ENCODE measurements at regions not wholly inside any gene's neighbourhood (a gene's known extent, or its start where the extent isn't known, plus 50 kb on each side); places are given as distances from the start of the nearest gene placed in this dataset.

- no peak overlapping the region for H3K27ac ChIP-seq (ENCODE audit: insufficient read depth, low read length)
- H3K27me3 ChIP-seq (ENCODE audit: control insufficient read depth, insufficient read depth, low read length) = no peaks in the 10 kb centered on the region
- no peak for DNase-seq (ENCODE audit: low read depth in 2 of 2)
- H3K9me3 ChIP-seq (ENCODE audit: control insufficient read depth, insufficient read depth, low read depth, low read length) = no peaks in the 10 kb centered on the region
- H2AFZ ChIP-seq (ENCODE audit: low read length) = no peak overlapping the region
- no peak overlapping the region for H3K9ac ChIP-seq (ENCODE audit: insufficient read depth, low read length)
- no peaks in the 10 kb centered on the region for H3K36me3 ChIP-seq (ENCODE audit: control insufficient read depth, insufficient read depth, low read length)
- no peak overlapping the region for H3K4me3 ChIP-seq (replicated peaks in 1 of 4; ENCODE audit: control extremely low read depth in 1 of 4, insufficient read depth in 1 of 4, low read depth in 3 of 4, low read length in 4 of 4)
- TF ChIP-seq EZH2 (IDR thresholded peaks at IDR 0.05; ENCODE audit: low read length, missing control alignments) (no peak), CTCF (conservative IDR thresholded peaks at IDR 0.05 in 1 of 2, IDR thresholded peaks at IDR 0.05 in 1 of 2; ENCODE audit: low read depth in 1 of 2, low read length in 2 of 2) (no peak)
- H3K79me2 ChIP-seq (ENCODE audit: control insufficient read depth, insufficient read depth, low read length) = no peaks in the 10 kb centered on the region
- H3K4me2 ChIP-seq (ENCODE audit: extremely low read depth, insufficient read depth, low read length) = no peak overlapping the region
- H3K4me1 ChIP-seq (ENCODE audit: control insufficient read depth, extremely low read depth, insufficient read depth, low read length) = no peaks in the 10 kb centered on the region
- H4K20me1 ChIP-seq (ENCODE audit: control insufficient read depth, extremely low read depth, insufficient read depth, low read length) = no peaks in the 10 kb centered on the region
Observed at GRCh38 chr9:135400496-135400895, 79.1 kb upstream of the PPP1R26 start.

- Histone ChIP-seq H3K79me2 (ENCODE audit: control insufficient read depth, insufficient read depth, low read length) (no peaks in the 10 kb centered on the region), H3K27ac (ENCODE audit: insufficient read depth, low read length) (no peak overlapping the region), H3K4me1 (ENCODE audit: control insufficient read depth, extremely low read depth, insufficient read depth, low read length) (no peaks in the 10 kb centered on the region), H2AFZ (ENCODE audit: low read length) (no peak overlapping the region), H3K4me2 (ENCODE audit: extremely low read depth, insufficient read depth, low read length) (no peak overlapping the region), H4K20me1 (ENCODE audit: control insufficient read depth, extremely low read depth, insufficient read depth, low read length) (no peaks in the 10 kb centered on the region), H3K9me3 (ENCODE audit: control insufficient read depth, insufficient read depth, low read depth, low read length) (no peaks in the 10 kb centered on the region), H3K9ac (ENCODE audit: insufficient read depth, low read length) (no peak overlapping the region), H3K4me3 (replicated peaks in 1 of 4; ENCODE audit: control extremely low read depth in 1 of 4, insufficient read depth in 1 of 4, low read depth in 3 of 4, low read length in 4 of 4) (no peak overlapping the region), H3K27me3 (ENCODE audit: control insufficient read depth, insufficient read depth, low read length) (no peaks in the 10 kb centered on the region), H3K36me3 (ENCODE audit: control insufficient read depth, insufficient read depth, low read length) (no peaks in the 10 kb centered on the region)
- DNase-seq (ENCODE audit: low read depth in 2 of 2) = no peak
- no peak for TF ChIP-seq EZH2 (IDR thresholded peaks at IDR 0.05; ENCODE audit: low read length, missing control alignments)
- no peak for TF ChIP-seq CTCF (conservative IDR thresholded peaks at IDR 0.05 in 1 of 2, IDR thresholded peaks at IDR 0.05 in 1 of 2; ENCODE audit: low read depth in 1 of 2, low read length in 2 of 2)
Observed at GRCh38 chr9:135401218-135401617, 78.4 kb upstream of the PPP1R26 start.

GRCh38 chr9:135402048-135402738, 77.4 kb upstream of the PPP1R26 start:
- no peaks in the 10 kb centered on the region for H4K20me1 ChIP-seq (ENCODE audit: control insufficient read depth, extremely low read depth, insufficient read depth, low read length)
- no peaks in the 10 kb centered on the region for H3K79me2 ChIP-seq (ENCODE audit: control insufficient read depth, insufficient read depth, low read length)
- H3K27ac ChIP-seq (ENCODE audit: insufficient read depth, low read length) = no peak overlapping the region
- H2AFZ ChIP-seq (ENCODE audit: low read length) = no peak overlapping the region
- H3K9ac ChIP-seq (ENCODE audit: insufficient read depth, low read length) = no peak overlapping the region
- H3K27me3 ChIP-seq (ENCODE audit: control insufficient read depth, insufficient read depth, low read length) = no peaks in the 10 kb centered on the region
- DNase-seq (ENCODE audit: low read depth in 2 of 2) = no peak
- H3K4me2 ChIP-seq (ENCODE audit: extremely low read depth, insufficient read depth, low read length) = no peak overlapping the region
- no peaks in the 10 kb centered on the region for H3K36me3 ChIP-seq (ENCODE audit: control insufficient read depth, insufficient read depth, low read length)
- TF ChIP-seq CTCF (conservative IDR thresholded peaks at IDR 0.05 in 1 of 2, IDR thresholded peaks at IDR 0.05 in 1 of 2; ENCODE audit: low read depth in 1 of 2, low read length in 2 of 2) (no peak), EZH2 (IDR thresholded peaks at IDR 0.05; ENCODE audit: low read length, missing control alignments) (no peak)
- H3K4me3 ChIP-seq (replicated peaks in 1 of 4; ENCODE audit: control extremely low read depth in 1 of 4, insufficient read depth in 1 of 4, low read depth in 3 of 4, low read length in 4 of 4) = no peak overlapping the region
- H3K4me1 ChIP-seq (ENCODE audit: control insufficient read depth, extremely low read depth, insufficient read depth, low read length) = no peaks in the 10 kb centered on the region
- no peaks in the 10 kb centered on the region for H3K9me3 ChIP-seq (ENCODE audit: control insufficient read depth, insufficient read depth, low read depth, low read length)
